GM23338 (cell line): ENCODE measurements at regions not wholly inside any gene's neighbourhood (a gene's known extent, or its start where the extent isn't known, plus 50 kb on each side); places are given as distances from the start of the nearest gene placed in this dataset.

Experiments used
- TF ChIP-seq, protein P1 (sequence below), 2 experiments: fragments of 200-600 bp in 1 of 2; sonication (generic) in 1 of 2; conservative IDR thresholded peaks; 2 replicates each; pipeline versions ENCODE4 v1.5.1 to v1.6.1; 2016 to 2017; ENCODE audit warnings: antibody characterized with exemption in 2 of 2, low read depth in 2 of 2, mild to moderate bottlenecking in 2 of 2, moderate library complexity in 1 of 2
- TF ChIP-seq, protein P2 (sequence below): IDR thresholded peaks from one replicate; pipeline ENCODE4 v1.6.1; 2018; ENCODE audit warnings: antibody characterized with exemption; ENCODE audit not compliant: unreplicated experiment

DNA sequence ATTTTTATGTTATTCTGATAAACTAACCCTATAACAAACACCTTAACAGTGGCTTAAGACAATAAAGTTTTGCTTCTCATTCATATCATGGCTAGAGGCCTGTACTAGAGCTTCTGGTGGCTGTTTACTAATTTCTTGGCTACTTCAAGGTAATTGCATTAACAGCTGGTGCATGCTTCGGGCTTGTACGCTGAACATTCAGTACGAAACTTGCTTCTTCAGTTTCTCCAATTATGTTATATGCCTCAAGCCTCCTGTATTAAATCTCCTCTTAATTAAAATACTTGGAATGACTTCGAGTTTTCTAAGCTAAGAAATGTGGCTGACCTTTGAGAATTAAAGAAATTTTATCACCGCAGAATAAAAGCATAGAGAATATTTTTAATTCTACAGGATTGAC, 138.9 kb upstream of the TRAM1L1 start:
- TF ChIP-seq, protein P1, sequence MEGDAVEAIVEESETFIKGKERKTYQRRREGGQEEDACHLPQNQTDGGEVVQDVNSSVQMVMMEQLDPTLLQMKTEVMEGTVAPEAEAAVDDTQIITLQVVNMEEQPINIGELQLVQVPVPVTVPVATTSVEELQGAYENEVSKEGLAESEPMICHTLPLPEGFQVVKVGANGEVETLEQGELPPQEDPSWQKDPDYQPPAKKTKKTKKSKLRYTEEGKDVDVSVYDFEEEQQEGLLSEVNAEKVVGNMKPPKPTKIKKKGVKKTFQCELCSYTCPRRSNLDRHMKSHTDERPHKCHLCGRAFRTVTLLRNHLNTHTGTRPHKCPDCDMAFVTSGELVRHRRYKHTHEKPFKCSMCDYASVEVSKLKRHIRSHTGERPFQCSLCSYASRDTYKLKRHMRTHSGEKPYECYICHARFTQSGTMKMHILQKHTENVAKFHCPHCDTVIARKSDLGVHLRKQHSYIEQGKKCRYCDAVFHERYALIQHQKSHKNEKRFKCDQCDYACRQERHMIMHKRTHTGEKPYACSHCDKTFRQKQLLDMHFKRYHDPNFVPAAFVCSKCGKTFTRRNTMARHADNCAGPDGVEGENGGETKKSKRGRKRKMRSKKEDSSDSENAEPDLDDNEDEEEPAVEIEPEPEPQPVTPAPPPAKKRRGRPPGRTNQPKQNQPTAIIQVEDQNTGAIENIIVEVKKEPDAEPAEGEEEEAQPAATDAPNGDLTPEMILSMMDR (conservative IDR thresholded peaks at IDR 0.05; ENCODE audit: low read depth in 2 of 2): no peak
- TF ChIP-seq, protein P2, sequence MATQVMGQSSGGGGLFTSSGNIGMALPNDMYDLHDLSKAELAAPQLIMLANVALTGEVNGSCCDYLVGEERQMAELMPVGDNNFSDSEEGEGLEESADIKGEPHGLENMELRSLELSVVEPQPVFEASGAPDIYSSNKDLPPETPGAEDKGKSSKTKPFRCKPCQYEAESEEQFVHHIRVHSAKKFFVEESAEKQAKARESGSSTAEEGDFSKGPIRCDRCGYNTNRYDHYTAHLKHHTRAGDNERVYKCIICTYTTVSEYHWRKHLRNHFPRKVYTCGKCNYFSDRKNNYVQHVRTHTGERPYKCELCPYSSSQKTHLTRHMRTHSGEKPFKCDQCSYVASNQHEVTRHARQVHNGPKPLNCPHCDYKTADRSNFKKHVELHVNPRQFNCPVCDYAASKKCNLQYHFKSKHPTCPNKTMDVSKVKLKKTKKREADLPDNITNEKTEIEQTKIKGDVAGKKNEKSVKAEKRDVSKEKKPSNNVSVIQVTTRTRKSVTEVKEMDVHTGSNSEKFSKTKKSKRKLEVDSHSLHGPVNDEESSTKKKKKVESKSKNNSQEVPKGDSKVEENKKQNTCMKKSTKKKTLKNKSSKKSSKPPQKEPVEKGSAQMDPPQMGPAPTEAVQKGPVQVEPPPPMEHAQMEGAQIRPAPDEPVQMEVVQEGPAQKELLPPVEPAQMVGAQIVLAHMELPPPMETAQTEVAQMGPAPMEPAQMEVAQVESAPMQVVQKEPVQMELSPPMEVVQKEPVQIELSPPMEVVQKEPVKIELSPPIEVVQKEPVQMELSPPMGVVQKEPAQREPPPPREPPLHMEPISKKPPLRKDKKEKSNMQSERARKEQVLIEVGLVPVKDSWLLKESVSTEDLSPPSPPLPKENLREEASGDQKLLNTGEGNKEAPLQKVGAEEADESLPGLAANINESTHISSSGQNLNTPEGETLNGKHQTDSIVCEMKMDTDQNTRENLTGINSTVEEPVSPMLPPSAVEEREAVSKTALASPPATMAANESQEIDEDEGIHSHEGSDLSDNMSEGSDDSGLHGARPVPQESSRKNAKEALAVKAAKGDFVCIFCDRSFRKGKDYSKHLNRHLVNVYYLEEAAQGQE: no peak
